ENCODE measurements at regions not wholly inside any gene's neighbourhood (a gene's known extent, or its start where the extent isn't known, plus 50 kb on each side); places are given as distances from the start of the nearest gene placed in this dataset.

GRCh38 chr4:74878323-74878722, 54.6 kb upstream of the PARM1 start:
- H3K4me1 Mint-ChIP-seq, result peaks cover 18% of the 10 kb centered on the region
- no peak overlapping the region for H3K27ac Mint-ChIP-seq
- no peak overlapping the region for H3K4me3 Mint-ChIP-seq
- H3K27me3 Mint-ChIP-seq, result peaks cover 30% of the 10 kb centered on the region
- H3K9me3 Mint-ChIP-seq, result peaks cover 2% of the 10 kb centered on the region
- no peak for ATAC-seq
- H3K36me3 Mint-ChIP-seq, result no peaks in the 10 kb centered on the region

- H3K4me3 Mint-ChIP-seq, result no peak overlapping the region
- no peaks in the 10 kb centered on the region for H3K36me3 Mint-ChIP-seq
- no peak overlapping the region for H3K27ac Mint-ChIP-seq
- peaks cover 19% of the 10 kb centered on the region for H3K4me1 Mint-ChIP-seq
- no peaks in the 10 kb centered on the region for H3K9me3 Mint-ChIP-seq
- ATAC-seq, result no peak
- peaks cover 18% of the 10 kb centered on the region for H3K27me3 Mint-ChIP-seq
These were observed 57.5 kb upstream of the PARM1 start for GRCh38 chr4:74875451-74875850.

GRCh38 chr4:74874753-74875367, 58.1 kb upstream of the PARM1 start:
- Mint-ChIP-seq H3K4me3 (no peak overlapping the region), H3K9me3 (no peaks in the 10 kb centered on the region), H3K4me1 (peaks cover 19% of the 10 kb centered on the region), H3K36me3 (no peaks in the 10 kb centered on the region), H3K27me3 (peaks cover 12% of the 10 kb centered on the region), H3K27ac (no peak overlapping the region)
- ATAC-seq, result peak; percentile 75

- ATAC-seq, result peak; percentile 88
- H3K9me3 Mint-ChIP-seq, result no peaks in the 10 kb centered on the region
- no peak overlapping the region for H3K27ac Mint-ChIP-seq
- no peaks in the 10 kb centered on the region for H3K36me3 Mint-ChIP-seq
- peaks cover 7% of the 10 kb centered on the region for H3K27me3 Mint-ChIP-seq
- no peak overlapping the region for H3K4me3 Mint-ChIP-seq
- peaks cover 19% of the 10 kb centered on the region for H3K4me1 Mint-ChIP-seq
These were observed 59.2 kb upstream of the PARM1 start for GRCh38 chr4:74873545-74874301.

- H3K4me1 Mint-ChIP-seq, result no peaks in the 10 kb centered on the region
- H3K27me3 Mint-ChIP-seq, result peaks cover 41% of the 10 kb centered on the region
- no peak overlapping the region for H3K4me3 Mint-ChIP-seq
- H3K36me3 Mint-ChIP-seq, result no peaks in the 10 kb centered on the region
- peaks cover 6% of the 10 kb centered on the region for H3K9me3 Mint-ChIP-seq
- ATAC-seq, result no peak
- H3K27ac Mint-ChIP-seq, result no peak overlapping the region
These were observed 64.7 kb upstream of the BTC start for GRCh38 chr4:74858921-74859562.

- Mint-ChIP-seq H3K27me3 (peaks cover 25% of the 10 kb centered on the region), H3K27ac (no peak overlapping the region), H3K4me3 (no peak overlapping the region), H3K4me1 (no peaks in the 10 kb centered on the region), H3K36me3 (no peaks in the 10 kb centered on the region), H3K9me3 (no peaks in the 10 kb centered on the region)
- ATAC-seq, result no peak
These were observed 61.6 kb upstream of the BTC start for GRCh38 chr4:74855879-74856278.

- peaks cover 32% of the 10 kb centered on the region for H3K27me3 Mint-ChIP-seq
- no peak for ATAC-seq
These were observed 54.5 kb upstream of the BTC start for GRCh38 chr4:74848774-74849173.

GRCh38 chr4:74845834-74846233, 51.5 kb upstream of the BTC start:
- Mint-ChIP-seq H3K27ac (no peak overlapping the region), H3K4me3 (no peak overlapping the region), H3K36me3 (no peaks in the 10 kb centered on the region), H3K9me3 (peaks cover 6% of the 10 kb centered on the region), H3K27me3 (peaks cover 25% of the 10 kb centered on the region), H3K4me1 (no peaks in the 10 kb centered on the region)
- ATAC-seq, result no peak

More at GRCh38 chr4:74848774-74849173, 54.5 kb upstream of the BTC start:
- Mint-ChIP-seq H3K27ac (no peak overlapping the region), H3K9me3 (peaks cover 6% of the 10 kb centered on the region), H3K4me3 (no peak overlapping the region), H3K36me3 (no peaks in the 10 kb centered on the region), H3K4me1 (no peaks in the 10 kb centered on the region)
